SK-N-SH treated with all-trans-retinoic acid at 6 μM for 48 hours (cell line): ENCODE measurements at regions not wholly inside any gene's neighbourhood (a gene's known extent, or its start where the extent isn't known, plus 50 kb on each side); places are given as distances from the start of the nearest gene placed in this dataset.

Experiments
- OSR1 ChIP-seq: fragments of 250-450 bp; sonication (Bioruptor Pico); IDR thresholded peaks from 2 replicates; pipeline ENCODE4 v1.8.0; 2022; ENCODE audit warnings: moderate library complexity, mild to moderate bottlenecking, inconsistent platforms
- PPARA ChIP-seq: fragments of 250-450 bp; sonication (Bioruptor Pico); IDR thresholded peaks from 2 replicates; pipeline ENCODE4 v1.5.0; 2020; ENCODE audit warnings: mild to moderate bottlenecking, borderline replicate concordance
- ZFP30 ChIP-seq: fragments of 450-650 bp; formaldehyde crosslinking; IDR thresholded peaks from 2 replicates; pipeline ENCODE4 v1.5.0; 2022; ENCODE audit warnings: mild to moderate bottlenecking, moderate library complexity
- ZNF565 ChIP-seq: fragments of 450-650 bp; formaldehyde crosslinking; conservative IDR thresholded peaks from 2 replicates; pipeline ENCODE4 v1.5.0; 2020; ENCODE audit warnings: low read depth, mild to moderate bottlenecking, moderate library complexity
- ZNF70 ChIP-seq: fragments of 450-650 bp; formaldehyde crosslinking; IDR thresholded peaks from 2 replicates; pipeline ENCODE4 v1.5.0; 2020; ENCODE audit warnings: mild to moderate bottlenecking, moderate library complexity
- ZNF8 ChIP-seq: fragments of 450-650 bp; formaldehyde crosslinking; IDR thresholded peaks from 2 replicates; pipeline ENCODE4 v1.5.0; 2020; ENCODE audit warnings: mild to moderate bottlenecking, moderate library complexity
- TF ChIP-seq, protein P1 (sequence below): fragments of 250-450 bp; sonication (Bioruptor Pico); IDR thresholded peaks from 2 replicates; pipeline ENCODE4 v1.8.0; 2020; ENCODE audit warnings: mild to moderate bottlenecking, moderate library complexity, borderline replicate concordance

- TF ChIP-seq OSR1 (CRISPR knock-in tag) (no peak), PPARA (CRISPR knock-in tag) (no peak), ZNF70 (CRISPR knock-in tag) (no peak), ZNF8 (CRISPR knock-in tag) (no peak), ZNF565 (CRISPR knock-in tag) (no peak), ZFP30 (CRISPR knock-in tag) (no peak)
- TF ChIP-seq, protein P1, sequence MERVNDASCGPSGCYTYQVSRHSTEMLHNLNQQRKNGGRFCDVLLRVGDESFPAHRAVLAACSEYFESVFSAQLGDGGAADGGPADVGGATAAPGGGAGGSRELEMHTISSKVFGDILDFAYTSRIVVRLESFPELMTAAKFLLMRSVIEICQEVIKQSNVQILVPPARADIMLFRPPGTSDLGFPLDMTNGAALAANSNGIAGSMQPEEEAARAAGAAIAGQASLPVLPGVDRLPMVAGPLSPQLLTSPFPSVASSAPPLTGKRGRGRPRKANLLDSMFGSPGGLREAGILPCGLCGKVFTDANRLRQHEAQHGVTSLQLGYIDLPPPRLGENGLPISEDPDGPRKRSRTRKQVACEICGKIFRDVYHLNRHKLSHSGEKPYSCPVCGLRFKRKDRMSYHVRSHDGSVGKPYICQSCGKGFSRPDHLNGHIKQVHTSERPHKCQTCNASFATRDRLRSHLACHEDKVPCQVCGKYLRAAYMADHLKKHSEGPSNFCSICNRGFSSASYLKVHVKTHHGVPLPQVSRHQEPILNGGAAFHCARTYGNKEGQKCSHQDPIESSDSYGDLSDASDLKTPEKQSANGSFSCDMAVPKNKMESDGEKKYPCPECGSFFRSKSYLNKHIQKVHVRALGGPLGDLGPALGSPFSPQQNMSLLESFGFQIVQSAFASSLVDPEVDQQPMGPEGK (CRISPR knock-in tag), result no peak
These were observed 82.5 kb upstream of the CAST start for GRCh38 chr5:96579711-96580110.
